Endothelial cell of umbilical vein (primary cell): ENCODE measurements at regions not wholly inside any gene's neighbourhood (a gene's known extent, or its start where the extent isn't known, plus 50 kb on each side); places are given as distances from the start of the nearest gene placed in this dataset.

Experiments used
- BruUV-seq: library from RNA; stranded (reverse); fragments of 400-500 nt; replicated peaks from 2 replicates; lab custom pipeline; 2021; lab: Mats Ljungman, UMichigan
- CTCF ChIA-PET: fragments of 300-600, 350-600 bp; sonication (Branson Sonifier 250); formaldehyde crosslinking; loops from one replicate; lab custom pipeline; 2021; ENCODE audit warnings: antibody characterized with exemption, inconsistent platforms; lab: Charles Lee
- POLR2A ChIA-PET: fragments of 300-600, 350-600 bp; sonication (Branson Sonifier 250); formaldehyde crosslinking; loops from one replicate; lab custom pipeline; 2021; ENCODE audit warnings: antibody characterized with exemption, inconsistent platforms; lab: Charles Lee
- DNase-seq: peaks from one replicate; pipeline ENCODE4 v3.0.0-alpha.2; 2011; ENCODE audit warnings: low read depth, low spot score
- FAIRE-seq: peaks from 2 replicates; lab custom pipeline; 2011; peaks lifted over from hg19 to GRCh38; lab: Jason Lieb, UNC
- H2AFZ ChIP-seq: 2 replicates; pipeline ENCODE4 v1.6.0; 2012; ENCODE audit warnings: low read depth, low read length, control low read depth, inconsistent platforms
- H3K27ac ChIP-seq: 2 replicates; pipeline ENCODE4 v1.5.1; 2011; ENCODE audit warnings: low read depth, mild to moderate bottlenecking, control low read depth, low read length, moderate library complexity; ENCODE audit not compliant: insufficient read depth
- H3K27me3 ChIP-seq, 2 experiments: 2 replicates each; pipeline versions ENCODE4 v1.6.0 to v1.6.1; 2011; ENCODE audit warnings: low read length in 2 of 2, mixed read lengths in 1 of 2; ENCODE audit not compliant: control insufficient read depth in 2 of 2, insufficient read depth in 2 of 2
- H3K36me3 ChIP-seq, 2 experiments: 2 replicates in 1 of 2; 3 replicates in 1 of 2; pipeline ENCODE4 v1.5.1; 2011; ENCODE audit warnings: low read length in 2 of 2, mild to moderate bottlenecking in 1 of 2, moderate library complexity in 1 of 2; ENCODE audit not compliant: control insufficient read depth in 2 of 2, insufficient read depth in 2 of 2; ENCODE audit errors: extremely low read depth in 1 of 2
- H3K4me1 ChIP-seq: 3 replicates; pipeline ENCODE4 v1.5.1; 2011; ENCODE audit warnings: mild to moderate bottlenecking, low read length; ENCODE audit not compliant: control insufficient read depth, insufficient read depth; ENCODE audit errors: extremely low read depth
- H3K4me2 ChIP-seq: 2 replicates; pipeline ENCODE4 v1.6.1; 2011; ENCODE audit warnings: low read length, control low read depth, mixed read lengths; ENCODE audit not compliant: insufficient read depth
- H3K4me3 ChIP-seq, 3 experiments: fragments of 200-600 bp in 1 of 3; sonication (generic), shearing (Covaris generic) in 1 of 3; replicated peaks in 1 of 3; 2 replicates each; pipeline ENCODE4 v1.5.1; 2011 to 2016; ENCODE audit warnings: control low read depth in 3 of 3, low read length in 3 of 3, mild to moderate bottlenecking in 2 of 3, inconsistent platforms in 1 of 3, low read depth in 1 of 3, moderate library complexity in 1 of 3; ENCODE audit not compliant: insufficient read depth in 1 of 3
- H3K79me2 ChIP-seq: 2 replicates; pipeline ENCODE4 v1.6.0; 2012; ENCODE audit warnings: low read length, inconsistent platforms; ENCODE audit not compliant: control insufficient read depth, insufficient read depth
- H3K9ac ChIP-seq: replicated peaks from 2 replicates; pipeline ENCODE3; 2011; ENCODE audit warnings: low read length, control low read depth; ENCODE audit not compliant: insufficient read depth; ENCODE audit errors: extremely low read depth
- H3K9me1 ChIP-seq: replicated peaks from 3 replicates; pipeline ENCODE4 v1.6.0; 2011; ENCODE audit warnings: mild to moderate bottlenecking, low read length; ENCODE audit not compliant: control insufficient read depth, insufficient read depth; ENCODE audit errors: extremely low read depth
- H3K9me3 ChIP-seq: replicated peaks from 2 replicates; pipeline ENCODE4 v1.5.1; 2012; ENCODE audit warnings: low read length, inconsistent platforms; ENCODE audit not compliant: control insufficient read depth, insufficient read depth
- H4K20me1 ChIP-seq: replicated peaks from 2 replicates; pipeline ENCODE3; 2011; ENCODE audit warnings: mild to moderate bottlenecking, low read length; ENCODE audit not compliant: control insufficient read depth, insufficient read depth; ENCODE audit errors: extremely low read depth
- EZH2 ChIP-seq: IDR thresholded peaks from 2 replicates; pipeline ENCODE4 v1.6.1; 2012; ENCODE audit warnings: borderline replicate concordance, low read depth, mild to moderate bottlenecking, moderate library complexity, low read length, inconsistent platforms; ENCODE audit not compliant: severe bottlenecking
- FOS ChIP-seq: IDR thresholded peaks from 2 replicates; pipeline ENCODE4 v1.6.1; 2011; ENCODE audit warnings: mild to moderate bottlenecking, low read length, moderate library complexity, borderline replicate concordance; ENCODE audit not compliant: insufficient read depth
- GATA2 ChIP-seq: IDR thresholded peaks from 2 replicates; pipeline ENCODE4 v1.7.0; 2011; ENCODE audit warnings: low read depth, mild to moderate bottlenecking, moderate library complexity, mixed read lengths, low read length; ENCODE audit not compliant: insufficient read length, insufficient read depth
- JUN ChIP-seq: IDR thresholded peaks from 2 replicates; pipeline ENCODE4 v1.6.1; 2011; ENCODE audit warnings: borderline replicate concordance, low read depth; ENCODE audit not compliant: insufficient read length, insufficient read depth
- MYC ChIP-seq: IDR thresholded peaks from one replicate; pipeline ENCODE4 v1.6.1; 2011; ENCODE audit warnings: mild to moderate bottlenecking, low read depth, low read length
- POLR2A ChIP-seq: IDR thresholded peaks from 2 replicates; pipeline ENCODE4 v1.6.1; 2012; ENCODE audit warnings: low read depth, mild to moderate bottlenecking, control low read depth, low read length
- POLR2AphosphoS5 ChIP-seq: IDR thresholded peaks from 2 replicates; pipeline ENCODE4 v1.6.1; 2012; ENCODE audit warnings: low read depth, mild to moderate bottlenecking, control low read depth, low read length, moderate library complexity; ENCODE audit not compliant: insufficient read depth
- dilution Hi-C: fragments of 300-500 bp; cut with MboI; formaldehyde crosslinking; loops from one replicate; pipeline ENCODE4 v1.15.0; 2019; ENCODE audit warnings: low sequenced_read_pairs; ENCODE audit not compliant: extremely low pct_ligation_motif_present
- intact Hi-C: fragments of 100-400 bp; cut with micrococcal nuclease; formaldehyde crosslinking; loops from one replicate; pipeline ENCODE4 v1.10.0; 2022
- TF ChIP-seq, protein P1 (sequence below): IDR thresholded peaks from 2 replicates; pipeline ENCODE4 v1.6.1; 2011; ENCODE audit not compliant: insufficient read depth, insufficient read length
- TF ChIP-seq, protein P2 (sequence below), 2 donors: IDR thresholded peaks; 1 replicate in 1 of 2; 2 replicates in 1 of 2; pipeline ENCODE4 v1.5.1; 2011; ENCODE audit warnings: low read length in 2 of 2, mild to moderate bottlenecking in 2 of 2, moderate library complexity in 2 of 2, control low read depth in 1 of 2, inconsistent platforms in 1 of 2, low read depth in 1 of 2; ENCODE audit not compliant: insufficient read depth in 1 of 2; ENCODE audit errors: extremely low read depth in 1 of 2

DNA sequence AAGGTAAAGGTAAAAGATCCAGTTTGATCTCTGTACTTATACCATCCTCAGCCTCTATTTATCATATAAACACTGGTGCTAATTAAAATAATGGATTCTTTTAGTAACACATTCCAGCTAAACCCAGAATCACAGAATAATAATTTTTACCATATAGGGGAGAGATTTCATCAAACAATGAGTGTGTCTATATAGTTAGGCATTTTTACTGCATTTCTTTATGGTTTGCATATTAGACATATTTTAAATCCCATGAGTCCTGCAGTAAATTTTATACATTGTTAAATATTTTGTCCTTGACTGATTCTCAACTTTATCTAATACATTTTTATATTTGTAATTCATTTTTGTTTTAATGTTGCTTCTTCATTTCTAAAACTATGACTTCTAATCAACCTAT lies 323.7 kb upstream of the AGTR1 start:
- DNase-seq (no peak), FAIRE-seq (no peak)
- ChIA-PET POLR2A (no interaction called here), CTCF (no interaction called here)
- Histone ChIP-seq H3K9me3 (no peaks in the 10 kb centered on the region), H3K4me1 (no peaks in the 10 kb centered on the region), H2AFZ (no peak overlapping the region), H3K27ac (no peak overlapping the region), H3K9me1 (no peaks in the 10 kb centered on the region), H3K36me3 (no peaks in the 10 kb centered on the region), H3K27me3 (no peaks in the 10 kb centered on the region), H3K9ac (no peak overlapping the region), H4K20me1 (no peaks in the 10 kb centered on the region), H3K79me2 (no peaks in the 10 kb centered on the region), H3K4me3 (no peak overlapping the region), H3K4me2 (no peak overlapping the region)
- TF ChIP-seq, protein P1, sequence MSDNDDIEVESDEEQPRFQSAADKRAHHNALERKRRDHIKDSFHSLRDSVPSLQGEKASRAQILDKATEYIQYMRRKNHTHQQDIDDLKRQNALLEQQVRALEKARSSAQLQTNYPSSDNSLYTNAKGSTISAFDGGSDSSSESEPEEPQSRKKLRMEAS, result no peak
- TF ChIP-seq EZH2 (no peak), POLR2A (no peak), MYC (no peak), GATA2 (no peak), POLR2AphosphoS5 (no peak), JUN (no peak), FOS (no peak)
- TF ChIP-seq, protein P2, sequence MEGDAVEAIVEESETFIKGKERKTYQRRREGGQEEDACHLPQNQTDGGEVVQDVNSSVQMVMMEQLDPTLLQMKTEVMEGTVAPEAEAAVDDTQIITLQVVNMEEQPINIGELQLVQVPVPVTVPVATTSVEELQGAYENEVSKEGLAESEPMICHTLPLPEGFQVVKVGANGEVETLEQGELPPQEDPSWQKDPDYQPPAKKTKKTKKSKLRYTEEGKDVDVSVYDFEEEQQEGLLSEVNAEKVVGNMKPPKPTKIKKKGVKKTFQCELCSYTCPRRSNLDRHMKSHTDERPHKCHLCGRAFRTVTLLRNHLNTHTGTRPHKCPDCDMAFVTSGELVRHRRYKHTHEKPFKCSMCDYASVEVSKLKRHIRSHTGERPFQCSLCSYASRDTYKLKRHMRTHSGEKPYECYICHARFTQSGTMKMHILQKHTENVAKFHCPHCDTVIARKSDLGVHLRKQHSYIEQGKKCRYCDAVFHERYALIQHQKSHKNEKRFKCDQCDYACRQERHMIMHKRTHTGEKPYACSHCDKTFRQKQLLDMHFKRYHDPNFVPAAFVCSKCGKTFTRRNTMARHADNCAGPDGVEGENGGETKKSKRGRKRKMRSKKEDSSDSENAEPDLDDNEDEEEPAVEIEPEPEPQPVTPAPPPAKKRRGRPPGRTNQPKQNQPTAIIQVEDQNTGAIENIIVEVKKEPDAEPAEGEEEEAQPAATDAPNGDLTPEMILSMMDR (IDR thresholded peaks at IDR 0.05; ENCODE audit: extremely low read depth in 1 of 2, insufficient read depth in 1 of 2, low read depth in 1 of 2, low read length in 2 of 2), result no peak
- intact Hi-C loops (no loop called here), dilution Hi-C loops (no loop called here)
- no TSS peak for BruUV-seq
